Spinal cord (tissue), 9 donors: ENCODE measurements at regions not wholly inside any gene's neighbourhood (a gene's known extent, or its start where the extent isn't known, plus 50 kb on each side); places are given as distances from the start of the nearest gene placed in this dataset.
"Not testable (repeated sequence)": the region's sequence is repeated elsewhere in the genome, so short reads cannot be mapped to it uniquely, and the experiment has no call there.

Experiments
- DNase-seq, 6 donors: peaks; one replicate each; pipeline versions ENCODE4 v3.0.0 to v3.0.0-alpha.2; 2013 to 2015; ENCODE audit warnings: low spot score in 6 of 6, low read depth in 4 of 6
- H3K27ac ChIP-seq: one replicate; pipeline ENCODE4 v1.5.1; 2013; ENCODE audit warnings: low read depth, low read length, control low read depth
- H3K27me3 ChIP-seq: one replicate; pipeline ENCODE4 v1.6.1; 2013; ENCODE audit warnings: low read length; ENCODE audit not compliant: control insufficient read depth, insufficient read depth
- H3K36me3 ChIP-seq: one replicate; pipeline ENCODE4 v1.6.1; 2013; ENCODE audit warnings: low read length; ENCODE audit not compliant: control insufficient read depth, insufficient read depth
- H3K4me1 ChIP-seq: one replicate; pipeline ENCODE4 v1.6.1; 2013; ENCODE audit warnings: low read length; ENCODE audit not compliant: control insufficient read depth, insufficient read depth
- H3K4me3 ChIP-seq: one replicate; pipeline ENCODE4 v1.5.1; 2013; ENCODE audit warnings: low read depth, low read length, control low read depth
- H3K9me3 ChIP-seq: one replicate; pipeline ENCODE4 v1.6.1; 2013; ENCODE audit warnings: low read length; ENCODE audit not compliant: control insufficient read depth, insufficient read depth
- WGBS: methylation state at CpG from one replicate; pipeline ENCODE4 v1.1.5; 2013; ENCODE audit warnings: missing lambda C conversion rate; ENCODE audit not compliant: insufficient coverage; 5-methylcytosine and 5-hydroxymethylcytosine counted together
- donor health status: healthy.

DNA sequence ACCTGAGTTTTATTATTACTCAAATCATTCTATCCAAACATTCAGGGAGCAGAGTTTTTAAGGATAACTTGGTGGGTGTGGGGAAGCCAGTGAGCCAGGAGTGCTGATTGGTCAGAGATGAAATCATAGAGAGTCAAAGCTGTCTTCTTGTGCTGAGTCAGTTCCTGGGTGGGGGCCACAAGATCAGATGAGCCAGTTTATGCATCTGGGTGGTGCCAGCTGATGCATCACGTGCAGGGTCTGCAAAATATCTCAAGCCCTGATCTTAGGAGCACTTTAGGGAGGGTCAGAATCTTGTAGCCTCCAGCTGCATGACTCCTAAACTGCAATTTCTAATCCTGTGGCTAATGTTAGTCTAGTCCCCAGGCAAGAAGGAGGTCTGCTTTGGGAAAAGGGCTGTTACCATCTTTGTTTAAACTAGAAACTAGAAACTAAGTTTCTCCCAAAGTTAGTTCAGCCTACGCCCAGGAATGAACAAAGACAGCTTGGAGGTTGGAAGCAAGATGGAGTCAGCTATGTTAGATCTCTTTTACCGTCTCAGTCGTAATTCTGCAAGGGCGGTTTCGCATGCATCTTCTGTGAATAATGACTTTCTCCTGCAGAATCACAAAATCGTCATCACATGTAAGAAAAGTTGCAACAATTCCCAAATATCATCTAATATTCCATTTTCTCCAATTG lies 97.5 kb downstream of the ZNF664 start:
- not testable (repeated sequence) for H3K27ac ChIP-seq, H3K36me3 ChIP-seq, H3K27me3 ChIP-seq, H3K4me1 ChIP-seq, DNase-seq, H3K4me3 ChIP-seq, H3K9me3 ChIP-seq
- WGBS: 57% methylated on average over 6 of the region's 7 CpGs

DNA sequence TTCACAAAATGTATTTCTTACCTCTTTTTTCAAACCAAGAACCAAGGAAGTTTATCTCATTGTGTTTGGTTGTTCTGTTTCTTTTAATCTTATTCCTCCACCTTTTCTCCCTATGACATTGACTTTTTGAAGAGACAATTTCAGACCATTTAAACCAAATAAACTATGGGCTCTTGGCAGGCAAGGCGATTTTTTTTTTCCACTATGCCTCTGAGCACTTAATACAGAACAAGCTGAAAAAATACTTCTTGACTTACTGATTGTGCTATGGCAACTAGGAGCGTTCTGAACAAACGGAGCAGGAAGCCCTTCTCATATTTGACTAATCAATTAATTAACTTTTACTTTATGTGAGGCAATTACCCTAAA lies 98.0 kb downstream of the ZNF664 start:
- Histone ChIP-seq H3K9me3 (peaks cover 6% of the 10 kb centered on the region), H3K27ac (peak overlapping the region; percentile 40), H3K27me3 (no peaks in the 10 kb centered on the region), H3K4me1 (peaks cover 6% of the 10 kb centered on the region), H3K4me3 (no peak overlapping the region), H3K36me3 (no peaks in the 10 kb centered on the region)
- WGBS: 13% methylated on average over 1 of the region's 3 CpGs
- peak in 2 of 6 donors; percentile 40 to 49 for DNase-seq

DNA sequence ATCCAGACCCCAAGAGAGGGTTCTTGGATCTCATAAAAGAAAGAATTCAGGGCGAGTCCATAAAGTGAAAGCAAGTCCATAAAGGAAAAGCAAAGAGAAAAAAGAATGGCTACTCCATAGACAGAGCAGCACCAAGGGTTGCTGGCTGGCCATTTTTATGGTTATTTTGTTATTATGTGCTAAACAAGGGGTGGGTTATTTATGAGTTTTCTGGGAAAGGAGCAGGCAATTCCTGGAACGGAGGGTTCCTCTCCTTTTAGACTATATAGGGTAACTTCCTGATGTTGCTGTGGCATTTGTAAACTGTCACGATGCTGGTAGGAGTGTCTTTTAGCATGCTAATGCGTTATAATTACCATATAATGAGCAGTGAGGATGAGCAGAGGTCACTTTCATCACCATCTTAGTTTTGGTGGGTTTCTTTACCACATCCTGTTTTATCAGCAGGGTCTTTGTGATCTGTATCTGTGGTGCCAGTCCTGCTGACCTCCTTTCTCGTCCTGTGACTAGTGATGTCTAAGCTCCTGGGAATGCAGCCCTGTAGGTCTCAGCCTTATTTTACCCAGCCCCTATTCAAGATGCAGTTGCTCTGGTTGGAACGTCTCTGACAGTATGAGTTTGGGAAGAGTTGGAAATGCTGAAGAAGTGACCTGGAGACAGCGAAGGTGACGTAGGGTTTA lies 100.5 kb downstream of the ZNF664 start:
- Histone ChIP-seq H3K27me3 (no peaks in the 10 kb centered on the region), H3K9me3 (no peaks in the 10 kb centered on the region), H3K27ac (no peak overlapping the region), H3K4me1 (peaks cover 6% of the 10 kb centered on the region), H3K4me3 (no peak overlapping the region), H3K36me3 (no peaks in the 10 kb centered on the region)
- WGBS: 76% methylated on average over 5 of the region's 8 CpGs
- DNase-seq: no peak

DNA sequence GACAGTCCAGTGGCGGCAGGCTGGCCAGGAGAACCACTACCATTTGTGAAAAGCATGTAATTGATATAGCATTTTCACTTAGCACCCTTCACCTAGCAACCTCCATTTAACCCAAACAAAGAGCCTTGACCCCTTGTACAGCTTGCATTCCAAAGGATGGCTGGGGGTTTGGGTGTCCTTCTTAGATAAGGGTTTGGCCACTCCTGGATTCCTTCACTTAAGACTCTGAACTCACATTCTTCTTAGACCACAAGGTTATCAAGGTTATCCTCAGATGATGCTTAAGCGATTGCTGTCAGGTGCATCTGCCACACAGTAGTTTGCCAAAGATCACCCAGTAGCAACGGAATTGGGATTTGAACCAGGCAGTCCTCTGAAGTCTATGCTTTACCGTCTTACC lies 102.8 kb downstream of the ZNF664 start:
- Histone ChIP-seq H3K27ac (no peak overlapping the region), H3K27me3 (no peaks in the 10 kb centered on the region), H3K9me3 (no peaks in the 10 kb centered on the region), H3K4me3 (no peak overlapping the region), H3K4me1 (peaks cover 6% of the 10 kb centered on the region), H3K36me3 (no peaks in the 10 kb centered on the region)
- DNase-seq: no peak
- 85% methylated on average over 2 of the region's 4 CpGs for WGBS

DNA sequence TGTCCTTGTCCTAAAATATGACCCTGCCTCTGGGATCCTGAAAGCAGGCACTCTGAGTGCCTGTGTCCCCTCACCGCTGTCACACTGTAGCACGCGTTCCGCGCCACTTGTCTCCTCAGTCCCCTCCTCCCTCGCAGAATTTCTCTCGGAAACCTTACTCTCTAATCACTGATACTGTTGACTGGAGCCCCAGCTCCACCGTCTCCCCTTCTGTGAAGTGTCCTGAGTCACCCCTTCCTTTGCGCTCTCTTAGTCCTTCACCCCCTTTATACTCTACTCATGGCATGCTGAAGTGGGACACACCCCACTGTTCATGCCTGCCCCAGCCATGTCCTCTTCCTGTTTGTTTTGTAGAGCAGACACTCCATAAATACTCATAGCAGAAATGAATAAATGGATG lies 104.7 kb downstream of the ZNF664 start:
- DNase-seq: no peak
- Histone ChIP-seq H3K27me3 (no peaks in the 10 kb centered on the region), H3K4me1 (peaks cover 3% of the 10 kb centered on the region), H3K27ac (no peak overlapping the region), H3K9me3 (no peaks in the 10 kb centered on the region), H3K4me3 (no peak overlapping the region), H3K36me3 (no peaks in the 10 kb centered on the region)
- WGBS: 78% methylated on average over 9 of the region's 9 CpGs

DNA sequence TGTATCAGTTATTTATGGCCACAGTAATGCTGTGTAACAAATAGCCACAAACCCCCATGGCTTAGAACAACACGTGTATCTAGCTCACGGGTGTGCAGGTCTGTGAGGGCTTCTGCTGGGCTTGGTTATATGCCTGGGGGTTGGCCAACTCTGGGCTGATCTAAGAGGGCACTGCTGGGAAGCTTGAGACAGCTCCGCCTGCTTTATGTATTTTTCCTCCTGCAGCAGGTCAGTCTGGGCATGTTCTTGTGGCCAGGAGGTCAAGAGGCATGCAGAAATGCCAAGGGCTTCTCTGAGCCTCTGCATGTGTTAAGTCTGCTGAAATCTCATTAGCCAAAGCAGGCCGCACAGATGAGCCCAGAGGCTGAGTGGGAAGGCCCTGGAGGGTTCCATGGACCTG lies 105.8 kb downstream of the ZNF664 start:
- WGBS: 88% methylated on average over 2 of the region's 4 CpGs
- H3K9me3 ChIP-seq: no peaks in the 10 kb centered on the region
- H3K27me3 ChIP-seq: no peaks in the 10 kb centered on the region
- no peak overlapping the region for H3K4me3 ChIP-seq
- H3K4me1 ChIP-seq: peaks cover 1% of the 10 kb centered on the region
- no peaks in the 10 kb centered on the region for H3K36me3 ChIP-seq
- DNase-seq: no peak
- H3K27ac ChIP-seq: no peak overlapping the region

DNA sequence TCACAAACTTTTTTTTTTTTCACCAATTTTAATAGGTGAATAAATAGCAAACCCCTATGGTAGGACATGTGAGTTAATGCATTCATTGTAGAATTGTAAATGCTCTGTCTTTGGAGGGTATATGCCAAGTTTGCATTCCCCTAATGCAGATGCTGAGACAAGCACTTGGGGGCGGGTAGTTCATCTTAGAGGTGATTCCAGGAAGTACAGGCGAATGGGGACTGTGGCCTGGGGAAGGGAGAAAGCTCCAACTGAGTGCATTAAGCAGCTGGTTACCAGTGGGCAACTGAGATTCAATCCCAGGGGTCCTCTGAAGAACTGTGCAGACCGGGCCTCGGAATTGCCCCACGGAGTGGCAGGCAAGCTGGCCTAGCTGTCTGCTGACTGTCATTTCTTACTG lies 107.6 kb downstream of the ZNF664 start:
- H3K27ac ChIP-seq: no peak overlapping the region
- no peak for DNase-seq
- no peak overlapping the region for H3K4me3 ChIP-seq
- 82% methylated on average over 5 of the region's 5 CpGs for WGBS
- no peaks in the 10 kb centered on the region for H3K27me3 ChIP-seq
- no peaks in the 10 kb centered on the region for H3K4me1 ChIP-seq
- peaks cover 4% of the 10 kb centered on the region for H3K36me3 ChIP-seq
- H3K9me3 ChIP-seq: no peaks in the 10 kb centered on the region

DNA sequence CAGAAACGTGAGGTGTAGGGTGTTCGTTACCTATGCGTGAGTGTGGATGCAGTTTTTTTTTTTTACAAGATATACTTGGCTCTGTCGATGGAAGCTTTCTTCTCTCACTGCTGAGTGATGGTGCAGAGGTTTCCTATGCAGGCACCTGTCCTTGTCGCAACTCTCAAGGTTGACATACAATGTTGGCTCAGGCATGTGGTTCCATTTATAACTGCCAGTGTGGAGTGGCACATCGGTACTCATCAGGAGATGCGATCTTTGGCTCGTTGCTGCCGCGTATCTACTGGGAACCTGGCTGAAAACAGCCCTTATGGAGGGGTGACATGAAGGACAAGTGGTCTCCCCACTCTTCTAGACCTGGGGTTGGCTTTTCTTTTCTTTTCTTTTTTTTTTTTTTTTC lies 109.0 kb downstream of the ZNF664 start:
- Histone ChIP-seq H3K9me3 (no peaks in the 10 kb centered on the region), H3K27me3 (no peaks in the 10 kb centered on the region), H3K4me3 (no peak overlapping the region), H3K4me1 (no peaks in the 10 kb centered on the region), H3K36me3 (peaks cover 4% of the 10 kb centered on the region), H3K27ac (no peak overlapping the region)
- WGBS: 100% methylated on average over 10 of the region's 10 CpGs
- DNase-seq: no peak

DNA sequence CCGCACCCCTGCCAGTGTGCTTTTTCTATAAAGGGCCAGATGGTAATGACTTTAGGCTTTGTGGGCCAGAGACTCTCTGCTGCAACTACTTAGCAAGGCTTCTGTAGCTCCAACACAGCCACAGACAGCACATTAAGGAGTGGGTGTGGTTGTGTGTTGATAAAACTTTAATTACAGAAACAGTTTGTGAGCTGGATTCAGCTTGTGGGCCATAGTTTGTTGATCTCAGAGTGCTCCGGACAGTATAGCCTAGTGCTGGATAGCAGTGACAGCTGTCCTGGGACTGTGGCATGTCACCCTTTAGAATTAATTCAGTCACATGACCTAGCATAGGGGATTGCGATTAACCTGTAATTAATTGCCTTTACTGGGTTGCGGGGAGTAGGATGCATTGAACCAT lies 109.7 kb downstream of the ZNF664 start:
- peaks cover 4% of the 10 kb centered on the region for H3K36me3 ChIP-seq
- no peak overlapping the region for H3K27ac ChIP-seq
- DNase-seq: no peak
- H3K9me3 ChIP-seq: no peaks in the 10 kb centered on the region
- H3K27me3 ChIP-seq: no peaks in the 10 kb centered on the region
- no peak overlapping the region for H3K4me3 ChIP-seq
- peaks cover 2% of the 10 kb centered on the region for H3K4me1 ChIP-seq
- WGBS: 92% methylated on average over 3 of the region's 4 CpGs

DNA sequence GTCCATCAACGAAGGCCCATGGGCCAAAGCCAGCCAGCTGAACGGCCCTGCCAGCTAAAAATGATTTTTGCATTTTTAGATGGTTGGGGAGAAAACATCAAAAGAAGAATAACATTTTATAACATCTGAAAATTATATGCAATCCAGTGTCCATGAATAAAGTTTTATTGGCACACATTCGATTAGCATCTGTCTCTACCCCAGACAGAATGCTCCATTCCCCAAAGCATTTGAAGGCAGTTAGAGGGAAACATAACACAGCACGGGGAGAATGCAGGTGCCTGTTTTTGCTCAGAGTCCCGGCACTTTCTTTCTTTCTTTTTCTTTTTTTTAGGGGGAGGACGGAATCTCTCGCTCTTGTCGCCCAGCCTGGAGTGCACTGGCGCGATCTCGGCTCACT lies 110.7 kb downstream of the ZNF664 start:
- Histone ChIP-seq H3K27ac (no peak overlapping the region), H3K4me3 (no peak overlapping the region), H3K9me3 (no peaks in the 10 kb centered on the region), H3K36me3 (peaks cover 4% of the 10 kb centered on the region), H3K27me3 (no peaks in the 10 kb centered on the region), H3K4me1 (peaks cover 9% of the 10 kb centered on the region)
- DNase-seq: no peak
- 74% methylated on average over 6 of the region's 11 CpGs for WGBS
